Left forelimb (tissue), 1 donor: ENCODE measurements at regions not wholly inside any gene's neighbourhood (a gene's known extent, or its start where the extent isn't known, plus 50 kb on each side); places are given as distances from the start of the nearest gene placed in this dataset.
A peak's percentile ranks its signal among the peaks of the same experiment; 100 is the strongest.
"Not testable (repeated sequence)": the region's sequence is repeated elsewhere in the genome, so short reads cannot be mapped to it uniquely, and the experiment has no call there.

Experiments
- DNase-seq: peaks from one replicate; pipeline ENCODE4 v3.0.0-alpha.2; 2018; ENCODE audit warnings: low spot score

- no peak for DNase-seq
Measured at GRCh38 chr13:37295573-37295972, 190.1 kb upstream of the CSNK1A1L start.

DNA sequence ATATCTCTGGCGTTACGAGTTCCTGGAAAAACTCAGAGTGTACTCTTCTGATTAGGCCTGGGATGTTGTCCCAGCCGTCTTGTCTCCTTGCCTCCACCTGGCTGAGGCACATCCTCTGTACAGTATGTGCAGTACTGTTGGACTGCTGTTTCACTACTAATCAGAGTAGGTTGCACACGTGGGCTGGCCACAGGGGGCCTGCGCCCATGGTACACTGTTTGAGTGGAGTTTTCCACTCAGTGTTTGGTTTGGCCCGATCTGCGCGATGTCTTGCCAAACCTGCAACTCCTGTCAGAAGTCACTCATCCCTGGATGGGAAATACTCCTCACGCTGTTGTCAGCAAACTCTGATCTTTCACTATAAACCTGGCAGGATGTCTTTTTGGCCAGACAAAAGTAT is 189.6 kb upstream of the CSNK1A1L start:
- peak; percentile 83 for DNase-seq

DNA sequence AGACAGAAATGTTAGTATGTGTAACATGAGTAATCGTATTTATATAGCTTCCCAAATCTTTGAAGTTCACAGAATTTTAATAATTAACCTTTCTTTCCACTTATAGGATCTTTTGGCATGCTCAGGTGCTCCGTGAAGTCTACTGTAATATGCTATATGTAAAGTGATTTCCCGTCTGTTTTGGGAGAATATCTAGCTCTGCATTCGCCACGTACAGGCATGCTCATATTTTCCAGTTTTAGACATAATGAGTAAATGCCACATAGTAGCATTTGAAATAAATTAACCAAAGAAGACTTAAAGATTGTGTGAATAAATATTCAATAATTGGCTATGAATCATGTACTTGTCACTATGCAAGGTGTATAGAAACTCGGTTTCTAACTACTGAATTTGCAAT is 189.0 kb upstream of the CSNK1A1L start:
- DNase-seq, result no peak

GRCh38 chr13:37293295-37293694 is 187.8 kb upstream of the CSNK1A1L start:
- no peak for DNase-seq

DNA sequence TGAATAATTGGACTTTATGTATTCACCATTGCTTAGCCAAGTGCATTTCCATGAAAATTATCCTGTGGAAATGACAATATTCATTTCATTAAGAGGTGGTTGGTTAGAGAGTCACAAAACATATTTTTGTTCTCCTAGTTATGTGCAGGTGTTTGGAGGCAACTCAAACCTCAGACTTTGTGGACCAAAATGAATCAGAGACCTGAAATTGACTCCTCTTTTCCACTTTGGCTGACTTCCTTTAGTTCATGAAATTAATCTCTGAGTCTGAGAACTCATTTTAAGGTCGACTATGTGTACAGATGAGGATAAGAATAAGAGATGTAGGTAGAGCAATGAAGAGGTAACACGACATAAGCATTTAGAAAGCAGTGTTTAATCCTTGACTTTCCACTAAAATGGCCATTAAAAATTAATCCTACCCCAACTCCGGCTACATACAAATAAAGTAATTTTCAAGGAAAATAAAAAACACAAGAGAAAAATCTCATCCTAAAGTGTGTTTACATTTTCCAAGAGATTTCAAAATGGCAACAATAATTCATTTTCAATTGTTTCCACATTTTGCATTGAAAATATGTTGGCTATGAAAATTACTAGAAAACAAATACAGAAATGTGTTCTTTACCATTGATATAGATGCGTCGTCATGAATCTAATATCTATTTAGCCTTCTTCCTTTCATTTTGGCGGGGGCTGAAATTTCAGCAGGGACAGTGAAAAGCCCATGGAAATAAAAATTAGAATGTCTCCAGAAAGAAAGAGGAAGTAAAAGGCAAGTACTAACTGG is 185.4 kb upstream of the CSNK1A1L start:
- no peak for DNase-seq

DNA sequence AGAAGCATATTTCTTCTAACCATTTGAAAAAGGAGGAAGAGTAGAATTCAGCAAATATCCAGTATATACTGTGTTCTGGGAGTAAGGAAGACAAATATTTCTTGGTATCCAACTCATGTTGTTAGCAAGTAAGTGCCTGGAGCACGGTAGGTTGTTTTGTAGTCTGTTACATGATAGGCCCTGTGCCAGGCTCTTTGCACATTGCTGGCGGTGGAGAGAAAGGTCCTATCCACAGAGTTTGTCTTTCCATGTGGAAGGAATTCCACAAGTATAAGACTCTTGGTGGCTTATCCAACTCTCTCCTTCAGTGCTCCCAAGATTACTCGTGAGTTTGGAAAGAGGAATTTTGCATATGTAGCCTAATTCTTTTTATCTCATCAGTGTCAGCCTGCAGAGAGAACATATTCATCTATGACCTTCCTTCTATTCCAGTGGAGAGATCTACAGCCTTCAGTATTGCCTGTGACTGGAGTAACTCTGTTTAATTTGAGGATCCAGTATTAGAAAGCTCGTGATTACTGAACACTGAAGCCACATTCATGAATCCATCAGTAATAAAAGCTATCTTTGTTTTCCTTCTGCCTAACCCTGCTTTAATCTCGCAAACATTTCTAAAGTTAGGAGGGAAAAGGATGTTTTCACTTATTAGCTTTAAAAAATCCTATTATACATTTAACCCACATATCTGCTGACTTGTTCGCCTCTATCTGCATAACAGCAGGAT is 183.9 kb upstream of the CSNK1A1L start:
- no peak for DNase-seq

DNA sequence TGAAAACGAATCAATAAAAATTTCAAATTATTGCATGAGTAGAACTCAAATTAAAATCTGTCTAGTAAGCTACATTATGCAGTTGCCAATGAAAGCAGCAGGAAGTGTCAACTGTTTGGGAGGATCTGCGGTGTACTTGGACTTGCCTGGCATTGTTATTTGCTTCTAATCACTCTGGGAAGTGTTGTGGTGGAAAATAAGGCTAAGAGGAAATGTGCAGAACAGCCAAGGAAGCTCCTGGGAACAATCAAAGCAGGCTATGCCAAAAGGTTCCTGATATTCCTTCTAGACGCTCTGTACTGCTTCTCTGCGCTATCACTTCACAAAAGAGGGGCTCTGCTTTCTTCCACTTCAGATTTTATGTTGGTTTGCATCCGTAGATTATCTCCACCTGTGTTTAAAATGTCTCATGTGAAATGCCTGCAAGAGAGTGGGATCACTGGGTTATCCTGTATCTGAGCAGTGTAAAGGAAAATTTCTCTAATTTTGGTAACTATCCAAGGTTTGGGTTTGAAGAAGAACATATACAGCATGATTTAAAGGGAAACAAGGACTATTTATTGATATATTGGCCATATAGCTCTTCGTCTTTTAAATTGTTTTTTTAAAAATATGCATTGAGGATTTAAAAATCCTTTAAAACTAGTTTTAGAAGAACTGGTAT is 182.7 kb upstream of the CSNK1A1L start:
- DNase-seq, result no peak

- DNase-seq, result not testable (repeated sequence)
Measured at GRCh38 chr13:37280231-37280630, 174.8 kb upstream of the CSNK1A1L start.

DNA sequence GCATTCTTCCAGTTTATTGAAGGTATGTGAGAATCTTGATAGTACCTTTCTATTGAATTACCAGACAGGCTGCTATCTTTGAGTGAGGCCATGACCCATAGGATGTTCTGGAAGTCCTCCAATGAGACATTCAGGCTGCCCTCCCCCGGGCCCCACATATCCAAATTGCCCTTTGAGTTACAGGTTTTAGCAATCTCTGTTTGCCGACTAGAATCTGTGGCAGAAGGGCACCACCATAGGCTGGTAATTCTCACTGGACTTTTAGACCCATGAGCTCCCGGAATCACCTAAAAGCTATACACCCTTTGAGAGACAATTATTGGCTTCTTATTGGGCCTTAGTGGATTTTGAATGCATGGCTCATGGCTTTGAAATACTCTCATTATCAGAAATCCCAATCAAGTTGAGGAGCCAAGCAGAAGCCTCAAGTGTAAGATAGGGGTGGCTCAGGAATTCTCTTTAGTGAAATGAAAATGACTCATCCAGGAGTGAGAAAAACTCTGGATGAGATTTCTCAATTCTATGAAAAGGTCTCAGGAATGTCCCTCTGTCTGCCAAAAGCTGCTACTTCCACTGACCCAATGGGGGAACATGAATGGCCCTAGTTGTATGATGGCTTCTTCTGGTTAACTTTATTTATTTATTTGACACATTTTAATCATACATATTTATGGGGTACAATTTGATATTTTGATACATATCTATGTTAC is 172.1 kb upstream of the CSNK1A1L start:
- DNase-seq, result no peak

DNA sequence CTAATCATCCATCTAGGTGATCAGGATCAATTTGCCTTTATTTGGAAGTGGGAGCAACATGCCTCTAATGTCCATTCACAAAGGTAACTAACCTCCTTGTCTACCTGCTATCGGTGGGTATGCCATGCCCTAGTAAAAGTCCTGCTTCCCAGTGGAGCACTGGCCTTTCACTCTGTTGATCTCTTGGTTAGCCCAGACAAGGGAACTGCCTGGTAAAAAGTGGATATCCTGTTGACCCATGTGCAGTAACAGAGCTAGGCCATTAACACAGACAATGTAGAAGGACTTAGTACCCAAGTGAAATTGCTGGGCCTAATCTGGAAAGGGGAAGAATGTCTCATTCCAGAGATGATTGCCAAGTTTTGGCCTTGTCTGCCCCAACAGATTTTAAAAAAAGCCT is 171.5 kb upstream of the CSNK1A1L start:
- no peak for DNase-seq

- DNase-seq, result no peak
Measured at GRCh38 chr13:37274569-37275497, 169.4 kb upstream of the CSNK1A1L start.

- DNase-seq, result no peak
Measured at GRCh38 chr13:37273836-37274235, 168.4 kb upstream of the CSNK1A1L start.

GRCh38 chr13:37270226-37271001 is 164.9 kb upstream of the CSNK1A1L start:
- DNase-seq, result no peak

- DNase-seq, result no peak
Measured at GRCh38 chr13:37263871-37264270, 158.4 kb upstream of the CSNK1A1L start.

- no peak for DNase-seq
Measured at GRCh38 chr13:37257706-37258105, 152.2 kb upstream of the CSNK1A1L start.

DNA sequence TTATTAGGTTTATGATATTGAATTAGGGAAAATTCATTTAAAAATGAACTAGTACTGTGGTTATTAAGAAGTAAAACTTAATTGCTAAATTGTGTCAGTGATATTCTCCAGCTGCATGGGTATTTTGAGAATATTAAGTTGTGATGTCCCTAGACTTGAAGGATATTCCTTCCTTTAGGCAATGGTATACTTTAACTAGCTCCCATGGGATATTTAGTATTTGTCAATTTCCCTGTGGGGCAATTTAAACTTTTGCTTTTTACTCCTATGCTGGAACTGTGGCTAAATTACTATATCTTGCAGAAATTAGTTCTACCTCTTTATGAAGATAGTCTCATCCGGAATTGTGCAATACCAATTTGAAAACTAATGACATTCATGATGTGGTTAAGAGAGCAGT is 151.6 kb upstream of the CSNK1A1L start:
- no peak for DNase-seq

DNA sequence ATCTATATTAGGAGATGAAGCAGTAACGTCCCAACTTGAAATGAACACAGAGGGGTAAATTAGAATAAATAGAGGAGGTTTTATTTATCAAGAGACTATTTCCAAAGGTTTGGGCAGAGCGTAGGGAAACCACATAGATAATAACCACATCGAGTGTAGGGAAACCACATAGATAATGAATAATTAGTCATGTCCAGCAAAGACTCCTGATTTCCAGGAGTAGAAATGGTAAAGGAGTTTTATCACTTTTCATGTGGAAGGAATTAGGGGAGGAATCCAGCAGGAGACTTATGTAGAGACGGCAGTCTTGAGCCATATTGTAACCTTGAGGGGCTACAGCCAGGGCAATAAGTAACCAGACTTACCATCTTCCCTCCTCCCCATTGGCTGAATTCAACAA is 136.3 kb upstream of the CSNK1A1L start:
- no peak for DNase-seq

GRCh38 chr13:37230346-37230745 is 124.9 kb upstream of the CSNK1A1L start:
- no peak for DNase-seq

GRCh38 chr13:37229931-37230330 is 124.5 kb upstream of the CSNK1A1L start:
- DNase-seq, result no peak

- DNase-seq, result no peak
Measured at GRCh38 chr13:37226971-37227370, 121.5 kb upstream of the CSNK1A1L start.
